Ascending aorta (tissue), 2 donors: ENCODE measurements at regions not wholly inside any gene's neighbourhood (a gene's known extent, or its start where the extent isn't known, plus 50 kb on each side); places are given as distances from the start of the nearest gene placed in this dataset.

ENCODE experiments used
- DNase-seq, 2 donors: peaks; one replicate each; pipeline ENCODE4 v3.0.0-alpha.2; 2019; ENCODE audit warnings: low spot score in 2 of 2
- H3K27ac ChIP-seq, 2 donors: fragments of 200-600 bp; sonication (generic); one replicate each; pipeline ENCODE4 v1.5.1; 2016 to 2017; ENCODE audit warnings: mild to moderate bottlenecking in 1 of 2
- H3K27me3 ChIP-seq: fragments of 200-600 bp; sonication (generic); one replicate; pipeline ENCODE4 v1.5.1; 2017
- H3K36me3 ChIP-seq, 2 donors: fragments of 200-600 bp; sonication (generic); one replicate each; pipeline ENCODE4 v1.5.1; 2016
- H3K4me1 ChIP-seq, 2 donors: fragments of 200-600 bp; sonication (generic); one replicate each; pipeline ENCODE4 v1.5.1; 2016 to 2017; ENCODE audit warnings: mild to moderate bottlenecking in 1 of 2
- H3K4me3 ChIP-seq, 2 donors: fragments of 200-600 bp; sonication (generic); one replicate each; pipeline ENCODE4 v1.5.1; 2016 to 2017; ENCODE audit warnings: mild to moderate bottlenecking in 1 of 2
- H3K9me3 ChIP-seq, 2 donors: fragments of 200-600 bp; sonication (generic); one replicate each; pipeline ENCODE4 v1.5.1; 2016
- intact Hi-C: fragments of 100-400 bp; cut with DNase I; formaldehyde crosslinking; loops from one replicate; pipeline ENCODE4 v1.15.1; 2023
- TF ChIP-seq, protein P1 (sequence below), 3 experiments: fragments of 200-600 bp in 2 of 3; fragments of 450-650 bp in 1 of 3; sonication (generic) in 2 of 3; IDR thresholded peaks; one replicate each; pipeline ENCODE4 v1.5.1; 2016 to 2019; ENCODE audit warnings: antibody characterized with exemption in 3 of 3, mild to moderate bottlenecking in 1 of 3, moderate library complexity in 1 of 3

DNA sequence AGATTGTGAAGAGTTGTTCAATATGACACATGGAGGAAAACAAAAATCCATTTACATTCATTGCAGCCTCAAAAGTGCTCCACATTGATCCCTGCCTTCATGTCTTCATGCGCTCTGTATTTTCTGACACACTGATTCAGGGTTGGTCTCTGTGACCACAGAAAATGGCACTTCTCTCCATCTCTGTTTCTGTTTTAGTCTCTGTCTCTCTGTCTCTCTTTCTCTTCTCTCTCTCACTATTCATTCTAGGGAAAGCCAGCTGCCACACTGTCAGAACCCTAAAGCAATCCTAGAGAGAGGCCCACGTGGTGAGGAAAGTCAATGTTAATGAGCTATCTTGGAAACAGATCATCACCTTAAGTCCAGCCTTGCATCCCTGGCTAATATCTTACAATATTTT is 2238.4 kb downstream of the PCDH7 start:
- Histone ChIP-seq H3K4me1 (no peaks in the 10 kb centered on the region), H3K27me3 (no peaks in the 10 kb centered on the region), H3K4me3 (no peak overlapping the region), H3K27ac (no peak overlapping the region), H3K9me3 (no peaks in the 10 kb centered on the region), H3K36me3 (no peaks in the 10 kb centered on the region)
- DNase-seq = no peak
- intact Hi-C loops = no loop called here
- TF ChIP-seq, protein P1, sequence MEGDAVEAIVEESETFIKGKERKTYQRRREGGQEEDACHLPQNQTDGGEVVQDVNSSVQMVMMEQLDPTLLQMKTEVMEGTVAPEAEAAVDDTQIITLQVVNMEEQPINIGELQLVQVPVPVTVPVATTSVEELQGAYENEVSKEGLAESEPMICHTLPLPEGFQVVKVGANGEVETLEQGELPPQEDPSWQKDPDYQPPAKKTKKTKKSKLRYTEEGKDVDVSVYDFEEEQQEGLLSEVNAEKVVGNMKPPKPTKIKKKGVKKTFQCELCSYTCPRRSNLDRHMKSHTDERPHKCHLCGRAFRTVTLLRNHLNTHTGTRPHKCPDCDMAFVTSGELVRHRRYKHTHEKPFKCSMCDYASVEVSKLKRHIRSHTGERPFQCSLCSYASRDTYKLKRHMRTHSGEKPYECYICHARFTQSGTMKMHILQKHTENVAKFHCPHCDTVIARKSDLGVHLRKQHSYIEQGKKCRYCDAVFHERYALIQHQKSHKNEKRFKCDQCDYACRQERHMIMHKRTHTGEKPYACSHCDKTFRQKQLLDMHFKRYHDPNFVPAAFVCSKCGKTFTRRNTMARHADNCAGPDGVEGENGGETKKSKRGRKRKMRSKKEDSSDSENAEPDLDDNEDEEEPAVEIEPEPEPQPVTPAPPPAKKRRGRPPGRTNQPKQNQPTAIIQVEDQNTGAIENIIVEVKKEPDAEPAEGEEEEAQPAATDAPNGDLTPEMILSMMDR (IDR thresholded peaks at IDR 0.05) = no peak

DNA sequence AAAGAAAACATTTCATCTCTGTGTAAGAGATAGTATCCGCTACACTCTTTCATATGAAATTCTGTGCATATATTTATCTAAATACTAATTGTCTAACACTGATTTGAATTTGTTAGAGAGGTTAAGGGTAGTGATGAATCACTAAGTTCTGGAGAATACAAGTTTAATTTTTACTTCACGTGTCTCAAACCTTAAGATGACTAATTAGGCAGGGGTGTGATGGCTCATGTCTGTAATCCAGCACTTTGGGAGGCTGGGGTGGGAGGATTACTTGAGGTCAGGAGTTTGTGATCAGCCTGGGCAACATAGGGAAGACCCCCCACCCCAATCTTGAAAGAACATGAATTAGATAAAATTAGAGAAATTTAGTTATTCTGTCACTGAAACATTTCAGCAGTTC is 2241.9 kb downstream of the PCDH7 start:
- Histone ChIP-seq H3K27ac (no peak overlapping the region), H3K4me3 (no peak overlapping the region), H3K9me3 (no peaks in the 10 kb centered on the region), H3K36me3 (no peaks in the 10 kb centered on the region), H3K27me3 (no peaks in the 10 kb centered on the region), H3K4me1 (no peaks in the 10 kb centered on the region)
- no peak for DNase-seq
- intact Hi-C loops = no loop called here
- TF ChIP-seq, protein P1 (IDR thresholded peaks at IDR 0.05) = no peak

DNA sequence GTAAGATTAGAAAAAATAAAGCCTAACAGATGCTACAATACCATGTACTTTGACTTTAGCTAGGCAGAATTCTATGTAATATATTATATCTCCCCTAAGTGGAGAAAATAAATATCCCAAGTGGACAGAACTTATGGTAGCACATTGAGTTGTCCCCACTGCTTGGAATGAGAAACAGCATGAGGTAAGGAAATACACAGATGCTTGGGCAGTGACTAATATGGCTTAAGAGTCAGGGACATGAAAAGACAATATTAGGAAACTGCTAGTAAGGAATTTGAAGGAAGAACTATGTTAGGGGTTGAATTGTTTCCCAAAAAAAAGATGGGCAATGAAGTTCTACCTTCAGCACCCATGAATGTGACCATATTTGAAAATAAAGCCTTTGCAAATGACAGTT is 2265.1 kb downstream of the PCDH7 start:
- Histone ChIP-seq H3K4me3 (no peak overlapping the region), H3K4me1 (no peaks in the 10 kb centered on the region), H3K36me3 (no peaks in the 10 kb centered on the region), H3K27ac (no peak overlapping the region), H3K27me3 (no peaks in the 10 kb centered on the region), H3K9me3 (no peaks in the 10 kb centered on the region)
- no peak for DNase-seq
- intact Hi-C loops = no loop called here
- TF ChIP-seq, protein P1 (IDR thresholded peaks at IDR 0.05) = no peak

DNA sequence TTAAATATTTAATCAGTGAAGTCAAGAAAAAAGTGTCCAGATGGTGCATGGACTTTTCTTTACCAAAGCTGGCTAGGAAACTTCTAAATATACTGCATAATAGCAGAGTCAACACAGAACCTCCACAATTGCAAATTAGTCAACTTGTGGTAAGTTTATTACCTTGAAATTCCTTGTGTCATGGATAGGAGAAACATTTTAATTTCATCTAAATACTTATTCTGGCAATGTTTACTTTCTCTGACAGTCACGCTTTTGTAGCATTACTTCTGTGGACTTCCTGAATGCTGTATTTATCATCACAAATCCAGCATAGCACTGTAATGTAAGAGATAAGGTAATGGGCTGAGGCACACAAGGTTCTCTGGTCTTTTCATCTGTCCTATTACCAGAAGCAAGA is 2266.1 kb downstream of the PCDH7 start:
- Histone ChIP-seq H3K4me1 (no peaks in the 10 kb centered on the region), H3K27me3 (no peaks in the 10 kb centered on the region), H3K9me3 (no peaks in the 10 kb centered on the region), H3K4me3 (no peak overlapping the region), H3K36me3 (no peaks in the 10 kb centered on the region), H3K27ac (no peak overlapping the region)
- intact Hi-C loops = no loop called here
- no peak for DNase-seq
- TF ChIP-seq, protein P1 (IDR thresholded peaks at IDR 0.05) = no peak

DNA sequence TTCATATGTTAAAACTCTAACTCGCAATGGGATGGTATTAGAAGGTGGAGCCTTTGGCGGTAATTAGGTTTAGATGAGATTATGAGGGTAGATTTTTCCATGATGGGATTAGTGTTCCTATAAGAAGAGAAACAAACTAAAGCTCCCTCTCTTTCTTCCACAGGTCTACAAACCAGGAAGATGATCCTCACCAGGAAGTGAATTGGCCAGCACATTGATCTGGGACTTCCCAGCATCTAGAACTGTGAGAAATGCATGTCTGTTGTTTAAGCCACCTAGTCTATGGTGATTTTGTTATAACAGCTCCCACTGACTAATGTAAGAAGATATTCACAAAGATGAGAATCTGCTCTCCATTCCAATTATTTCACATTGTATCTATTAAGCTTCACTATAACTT is 2266.9 kb downstream of the PCDH7 start:
- no peaks in the 10 kb centered on the region for H3K4me1 ChIP-seq
- no peak overlapping the region for H3K27ac ChIP-seq
- no peak for DNase-seq
- no peak overlapping the region for H3K4me3 ChIP-seq
- TF ChIP-seq, protein P1 (IDR thresholded peaks at IDR 0.05) = no peak
- no peaks in the 10 kb centered on the region for H3K9me3 ChIP-seq
- intact Hi-C loops = no loop called here
- no peaks in the 10 kb centered on the region for H3K36me3 ChIP-seq
- no peaks in the 10 kb centered on the region for H3K27me3 ChIP-seq

DNA sequence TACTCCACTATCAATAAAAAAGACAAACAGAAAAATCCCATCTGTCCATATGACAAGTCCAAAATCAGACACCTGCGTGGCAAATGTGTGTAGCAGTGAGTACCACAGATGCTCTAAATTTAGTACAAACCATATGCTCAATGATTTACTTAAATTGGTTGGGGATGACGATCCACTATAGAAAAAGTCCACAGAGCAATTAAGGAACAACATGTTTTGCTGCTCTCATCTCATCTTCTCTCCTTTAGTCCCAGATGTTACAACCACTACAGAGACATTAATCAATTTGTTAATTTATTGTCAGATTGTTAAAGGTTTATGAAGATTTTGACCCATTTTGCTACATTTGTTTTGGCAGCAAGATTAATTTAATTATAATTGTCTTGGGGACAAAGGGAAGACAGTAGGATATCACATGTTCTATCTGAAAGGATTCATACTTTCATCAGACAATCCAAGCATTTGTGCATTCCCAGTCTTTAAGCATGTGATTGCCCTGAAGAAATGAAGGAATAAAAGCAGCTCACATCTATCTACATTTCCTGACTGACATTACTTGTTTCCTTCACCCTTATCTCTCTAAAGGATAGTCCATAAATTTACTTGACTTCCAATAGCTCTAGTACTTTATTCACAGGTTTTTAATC is 2268.1 kb downstream of the PCDH7 start:
- DNase-seq = no peak
- intact Hi-C loops = no loop called here
- H3K4me1 ChIP-seq = no peaks in the 10 kb centered on the region
- no peak overlapping the region for H3K27ac ChIP-seq
- H3K9me3 ChIP-seq = no peaks in the 10 kb centered on the region
- no peaks in the 10 kb centered on the region for H3K36me3 ChIP-seq
- TF ChIP-seq, protein P1 (IDR thresholded peaks at IDR 0.05) = no peak
- no peaks in the 10 kb centered on the region for H3K27me3 ChIP-seq
- H3K4me3 ChIP-seq = no peak overlapping the region
